HEK293T (cell line): ENCODE measurements at regions not wholly inside any gene's neighbourhood (a gene's known extent, or its start where the extent isn't known, plus 50 kb on each side); places are given as distances from the start of the nearest gene placed in this dataset.

Source experiments
- CTCF ChIA-PET: fragments of 350-600 bp; formaldehyde crosslinking; extraction: SDS; loops from one replicate; lab custom pipeline; 2021; ENCODE audit warnings: antibody characterized with exemption, inconsistent platforms; lab: Yijun Ruan, JAX
- POLR2A ChIA-PET: fragments of 350-600 bp; formaldehyde crosslinking; extraction: SDS; loops from one replicate; lab custom pipeline; 2020; ENCODE audit warnings: antibody characterized with exemption, inconsistent platforms; lab: Yijun Ruan, JAX
- DNase-seq: peaks from one replicate; pipeline ENCODE4 v3.0.0; 2012; ENCODE audit warnings: mixed read lengths; ENCODE audit errors: extremely low spot score
- ARNT ChIP-seq: fragments of 450-650 bp; IDR thresholded peaks from 2 replicates; pipeline ENCODE4 v1.6.1; 2017; ENCODE audit warnings: mild to moderate bottlenecking
- BHLHE40 ChIP-seq: fragments of 450-650 bp; IDR thresholded peaks from 2 replicates; pipeline ENCODE4 v1.6.1; 2016; ENCODE audit warnings: mild to moderate bottlenecking, moderate library complexity, borderline replicate concordance
- CTBP1 ChIP-seq: fragments of 450-650 bp; IDR thresholded peaks from 2 replicates; pipeline ENCODE4 v1.6.1; 2016; ENCODE audit warnings: borderline replicate concordance
- ELF4 ChIP-seq: fragments of 450-650 bp; IDR thresholded peaks from 2 replicates; pipeline ENCODE4 v1.6.1; 2017; ENCODE audit warnings: antibody characterized with exemption
- FOXA1 ChIP-seq: fragments of 450-650 bp; IDR thresholded peaks from 2 replicates; pipeline ENCODE4 v1.6.1; 2016; ENCODE audit warnings: mild to moderate bottlenecking
- FOXK2 ChIP-seq: fragments of 450-650 bp; IDR thresholded peaks from 2 replicates; pipeline ENCODE4 v1.6.1; 2016; ENCODE audit warnings: mild to moderate bottlenecking
- FOXM1 ChIP-seq: fragments of 450-650 bp; IDR thresholded peaks from 2 replicates; pipeline ENCODE4 v1.6.1; 2017; ENCODE audit warnings: mild to moderate bottlenecking, borderline replicate concordance
- HDGF ChIP-seq: fragments of 450-650 bp; IDR thresholded peaks from 2 replicates; pipeline ENCODE4 v1.6.1; 2017; ENCODE audit warnings: antibody characterized with exemption, borderline replicate concordance
- L3MBTL2 ChIP-seq: fragments of 450-650 bp; conservative IDR thresholded peaks from 2 replicates; pipeline ENCODE4 v1.6.1; 2016; ENCODE audit warnings: mild to moderate bottlenecking
- LEF1 ChIP-seq: fragments of 450-650 bp; IDR thresholded peaks from 2 replicates; pipeline ENCODE4 v1.6.1; 2017; ENCODE audit warnings: mild to moderate bottlenecking, borderline replicate concordance
- NFRKB ChIP-seq: fragments of 450-650 bp; IDR thresholded peaks from 2 replicates; pipeline ENCODE4 v1.6.1; 2016; ENCODE audit warnings: mild to moderate bottlenecking, moderate library complexity
- SP1 ChIP-seq: fragments of 450-650 bp; IDR thresholded peaks from 2 replicates; pipeline ENCODE4 v1.6.1; 2017
- SUZ12 ChIP-seq: fragments of 450-650 bp; IDR thresholded peaks from 2 replicates; pipeline ENCODE4 v1.6.1; 2016; ENCODE audit warnings: mild to moderate bottlenecking
- TARDBP ChIP-seq: fragments of 450-650 bp; IDR thresholded peaks from 2 replicates; pipeline ENCODE4 v1.6.1; 2016
- ZNF384 ChIP-seq: fragments of 450-650 bp; IDR thresholded peaks from 2 replicates; pipeline ENCODE4 v1.6.1; 2016
- TF ChIP-seq, protein P1 (sequence below): fragments of 450-650 bp; IDR thresholded peaks from 2 replicates; pipeline ENCODE4 v1.6.1; 2016

DNA sequence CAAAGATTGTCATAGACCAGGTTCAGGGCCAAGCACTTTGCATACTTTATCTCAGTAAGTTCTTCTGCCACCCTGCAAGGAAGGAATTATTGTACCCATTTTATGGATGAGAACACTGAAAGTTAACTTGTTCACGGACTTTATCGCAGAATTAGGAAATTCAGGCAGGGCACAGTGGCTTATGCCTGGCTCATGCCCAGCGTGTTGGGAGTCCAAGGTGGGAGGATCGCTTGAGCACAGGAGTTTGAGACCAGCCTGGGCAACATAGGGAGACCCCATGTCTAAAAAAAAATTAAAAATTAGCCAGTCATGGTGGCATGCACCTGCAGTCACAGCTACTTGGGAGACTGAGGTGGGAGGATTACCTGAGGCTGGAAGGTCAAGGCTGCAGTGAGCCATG, 72.4 kb downstream of the MFAP3 start:
- no peak for TF ChIP-seq ELF4
- DNase-seq: no peak
- CTCF ChIA-PET: interaction anchor here (1.5 kb wide), 1 partner anchor 46 kb away, joined by 3 read pairs; no protein-coding TSS in a partner anchor
- POLR2A ChIA-PET: no interaction called here

DNA sequence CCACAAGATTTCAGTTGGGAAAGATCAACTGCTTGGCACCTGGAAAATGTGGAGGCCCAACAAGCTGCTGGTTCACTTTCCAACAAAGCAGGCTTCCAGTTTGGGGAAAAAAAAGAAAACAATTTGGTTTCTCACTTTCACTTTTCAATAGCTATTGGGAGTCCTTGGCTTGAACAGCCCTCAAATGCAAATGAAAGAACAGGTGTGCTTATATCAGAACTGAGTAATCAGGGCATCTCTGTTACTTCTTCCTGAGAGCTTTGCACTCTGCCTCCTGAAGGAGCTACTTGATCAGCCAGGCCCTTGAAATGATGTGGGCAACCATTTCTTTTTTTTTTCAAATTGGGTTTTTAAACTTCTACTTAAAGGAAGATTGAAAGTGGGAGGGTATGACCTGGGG, 73.5 kb downstream of the MFAP3 start:
- no peak for DNase-seq
- no peak for TF ChIP-seq FOXA1
- no peak for TF ChIP-seq SUZ12
- CTCF ChIA-PET: no interaction called here
- POLR2A ChIA-PET: no interaction called here

DNA sequence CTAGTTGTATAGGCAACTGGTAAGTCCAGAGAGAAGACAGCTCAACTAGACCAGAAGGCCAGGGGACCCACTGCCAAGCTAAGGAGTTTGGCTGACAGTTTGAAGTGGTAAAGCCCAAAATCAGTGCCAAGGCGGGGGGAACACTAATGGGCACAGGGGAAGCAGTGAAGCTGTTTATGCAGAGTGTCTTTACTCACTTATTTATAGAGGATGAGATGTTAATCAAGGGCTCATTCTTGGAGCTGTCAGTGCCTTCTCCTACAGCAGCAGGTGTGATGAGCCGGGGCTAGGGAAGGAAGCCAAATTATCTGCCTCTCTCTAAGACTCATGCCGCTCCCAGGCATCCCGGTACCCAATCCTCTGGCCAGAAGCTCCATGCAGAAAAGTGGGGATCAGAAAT, 75.2 kb upstream of the GALNT10 start:
- no peak for TF ChIP-seq LEF1
- no peak for TF ChIP-seq ARNT
- TF ChIP-seq SP1: no peak
- no peak for TF ChIP-seq FOXA1
- TF ChIP-seq CTBP1: no peak
- no peak for TF ChIP-seq FOXM1
- TF ChIP-seq, protein P1, sequence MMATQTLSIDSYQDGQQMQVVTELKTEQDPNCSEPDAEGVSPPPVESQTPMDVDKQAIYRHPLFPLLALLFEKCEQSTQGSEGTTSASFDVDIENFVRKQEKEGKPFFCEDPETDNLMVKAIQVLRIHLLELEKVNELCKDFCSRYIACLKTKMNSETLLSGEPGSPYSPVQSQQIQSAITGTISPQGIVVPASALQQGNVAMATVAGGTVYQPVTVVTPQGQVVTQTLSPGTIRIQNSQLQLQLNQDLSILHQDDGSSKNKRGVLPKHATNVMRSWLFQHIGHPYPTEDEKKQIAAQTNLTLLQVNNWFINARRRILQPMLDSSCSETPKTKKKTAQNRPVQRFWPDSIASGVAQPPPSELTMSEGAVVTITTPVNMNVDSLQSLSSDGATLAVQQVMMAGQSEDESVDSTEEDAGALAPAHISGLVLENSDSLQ: no peak
- no peak for TF ChIP-seq ZNF384
- TF ChIP-seq HDGF: no peak
- TF ChIP-seq BHLHE40: no peak
- no peak for TF ChIP-seq FOXK2
- no peak for TF ChIP-seq L3MBTL2
- no peak for TF ChIP-seq SUZ12
- no peak for TF ChIP-seq NFRKB
- TF ChIP-seq TARDBP: no peak
- CTCF ChIA-PET: no interaction called here
- no peak for DNase-seq
- POLR2A ChIA-PET: interaction anchor here (1.6 kb wide), 1 partner anchor 77 kb away, joined by 3 read pairs; the partner anchor contains the start of genes FAM114A2 and MFAP3

DNA sequence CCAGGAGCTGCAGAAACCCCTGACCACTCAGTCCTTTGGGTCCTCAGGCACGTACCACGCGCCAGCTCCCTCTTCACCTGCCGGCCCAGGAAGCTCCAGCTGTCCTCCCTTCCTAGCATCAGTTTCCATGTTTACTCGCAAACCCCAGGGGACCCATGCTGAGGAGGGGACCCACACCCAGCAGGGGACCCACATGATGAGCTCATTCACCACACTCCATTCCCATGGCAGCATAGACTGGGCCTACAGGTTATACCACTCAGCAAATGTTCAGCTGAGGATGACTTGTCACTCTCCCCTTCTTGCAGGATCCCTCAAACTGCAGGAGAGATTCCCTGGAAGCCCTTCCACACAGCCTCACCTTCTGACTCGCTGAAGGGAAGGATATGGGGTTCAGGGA, 73.5 kb upstream of the GALNT10 start:
- ChIA-PET POLR2A (interaction anchor here (0.9 kb wide), 1 partner anchor 8 kb away, joined by 3 read pairs; no protein-coding TSS in a partner anchor), CTCF (no interaction called here)
- TF ChIP-seq TARDBP (no peak), FOXM1 (no peak), ARNT (no peak), ZNF384 (no peak), SP1 (no peak), HDGF (no peak), ELF4 (no peak), SUZ12 (no peak), BHLHE40 (no peak), FOXA1 (no peak), NFRKB (no peak), CTBP1 (no peak), FOXK2 (no peak)
- TF ChIP-seq, protein P1: no peak
- DNase-seq: no peak

DNA sequence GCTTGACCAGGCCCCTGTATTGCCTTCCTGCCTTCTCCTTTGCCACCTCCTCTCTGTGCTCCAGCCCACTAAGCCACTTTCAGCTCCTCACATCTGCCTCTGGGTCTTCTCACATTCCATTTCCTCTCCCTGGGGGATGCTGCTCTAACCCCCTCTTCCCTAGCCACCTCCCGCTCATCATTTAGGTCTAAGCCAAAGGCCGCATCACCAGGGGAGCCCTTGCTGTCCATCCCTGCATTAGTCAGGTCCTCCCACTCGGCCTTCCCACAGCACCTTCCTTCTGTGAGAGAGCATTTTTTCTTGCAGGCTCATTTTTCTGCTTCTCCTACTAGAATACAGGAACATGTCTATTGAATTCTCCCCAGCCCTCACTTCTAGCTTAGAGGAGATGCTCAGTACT, 72.6 kb upstream of the GALNT10 start:
- POLR2A ChIA-PET: no interaction called here
- TF ChIP-seq, protein P1: no peak
- TF ChIP-seq BHLHE40: no peak
- TF ChIP-seq CTBP1: no peak
- TF ChIP-seq HDGF: no peak
- no peak for TF ChIP-seq L3MBTL2
- TF ChIP-seq TARDBP: no peak
- TF ChIP-seq LEF1: no peak
- TF ChIP-seq ELF4: no peak
- TF ChIP-seq FOXA1: no peak
- TF ChIP-seq FOXK2: no peak
- no peak for TF ChIP-seq ARNT
- no peak for TF ChIP-seq SP1
- TF ChIP-seq SUZ12: no peak
- TF ChIP-seq NFRKB: no peak
- no peak for TF ChIP-seq FOXM1
- no peak for TF ChIP-seq ZNF384
- no peak for DNase-seq
- CTCF ChIA-PET: no interaction called here

DNA sequence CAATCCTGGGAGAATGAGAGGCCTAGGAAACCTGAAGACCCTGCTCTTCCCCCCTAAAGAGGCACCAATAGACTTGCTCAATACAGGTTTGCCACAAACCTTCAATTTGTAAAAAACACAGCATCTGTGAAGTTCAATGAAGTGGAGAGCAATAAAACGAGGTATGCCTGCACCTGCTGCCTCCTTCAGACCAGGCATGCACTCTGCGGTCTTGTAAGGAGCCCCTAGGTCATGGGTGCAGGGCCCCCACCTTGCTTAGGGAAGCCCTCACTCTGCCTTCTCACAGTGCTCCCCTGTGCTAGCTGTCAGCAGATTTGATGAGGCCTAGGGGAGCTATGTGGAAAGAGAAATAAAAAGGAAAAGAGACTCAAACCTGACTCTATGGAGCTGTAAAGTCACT, 72.1 kb upstream of the GALNT10 start:
- DNase-seq: no peak
- ChIA-PET POLR2A (no interaction called here), CTCF (no interaction called here)
- no peak for TF ChIP-seq FOXA1
- TF ChIP-seq CTBP1: no peak
- TF ChIP-seq SP1: no peak
- TF ChIP-seq SUZ12: no peak
- no peak for TF ChIP-seq BHLHE40
- TF ChIP-seq, protein P1: no peak
- no peak for TF ChIP-seq L3MBTL2
- TF ChIP-seq TARDBP: no peak
- TF ChIP-seq HDGF: no peak
- TF ChIP-seq ZNF384: no peak
- no peak for TF ChIP-seq ARNT
- no peak for TF ChIP-seq LEF1
- no peak for TF ChIP-seq ELF4
- no peak for TF ChIP-seq FOXM1
- no peak for TF ChIP-seq FOXK2
- TF ChIP-seq NFRKB: no peak
